ENCODE measurements at regions not wholly inside any gene's neighbourhood (a gene's known extent, or its start where the extent isn't known, plus 50 kb on each side); places are given as distances from the start of the nearest gene placed in this dataset.

GRCh38 chr12:73307260-73307659 lies 1035.1 kb downstream of the TRHDE start:
- no peak for TF ChIP-seq CTCF (IDR thresholded peaks at IDR 0.05)
- TF ChIP-seq POLR2A (IDR thresholded peaks at IDR 0.05): no peak
- no peak for TF ChIP-seq POLR2AphosphoS5 (IDR thresholded peaks at IDR 0.05)
- intact Hi-C loops (cut with DNase I; ENCODE audit: low total_unique reads): no loop called here
- DNase-seq (ENCODE audit: low spot score in 2 of 2): no peak
- Histone ChIP-seq H3K9me3 (no peaks in the 10 kb centered on the region), H3K27ac (no peak overlapping the region), H3K36me3 (no peaks in the 10 kb centered on the region), H3K4me3 (no peak overlapping the region), H3K4me1 (no peaks in the 10 kb centered on the region), H3K27me3 (no peaks in the 10 kb centered on the region)

- Histone ChIP-seq H3K27ac (no peak overlapping the region), H3K9me3 (no peaks in the 10 kb centered on the region), H3K27me3 (no peaks in the 10 kb centered on the region), H3K36me3 (no peaks in the 10 kb centered on the region), H3K4me3 (no peak overlapping the region), H3K4me1 (no peaks in the 10 kb centered on the region)
- intact Hi-C loops (cut with DNase I; ENCODE audit: low total_unique reads): no loop called here
- TF ChIP-seq POLR2AphosphoS5 (IDR thresholded peaks at IDR 0.05) (no peak), CTCF (IDR thresholded peaks at IDR 0.05) (no peak), POLR2A (IDR thresholded peaks at IDR 0.05) (no peak)
- no peak for DNase-seq (ENCODE audit: low spot score in 2 of 2)
Measured at GRCh38 chr12:73308079-73308478, 1035.9 kb downstream of the TRHDE start.

GRCh38 chr12:73308747-73309146 lies 1036.6 kb downstream of the TRHDE start:
- TF ChIP-seq POLR2A (IDR thresholded peaks at IDR 0.05) (no peak), POLR2AphosphoS5 (IDR thresholded peaks at IDR 0.05) (no peak), CTCF (IDR thresholded peaks at IDR 0.05) (no peak)
- intact Hi-C loops (cut with DNase I; ENCODE audit: low total_unique reads): no loop called here
- H3K4me1 ChIP-seq: no peaks in the 10 kb centered on the region
- H3K27ac ChIP-seq: no peak overlapping the region
- no peaks in the 10 kb centered on the region for H3K27me3 ChIP-seq
- DNase-seq (ENCODE audit: low spot score in 2 of 2): no peak
- no peak overlapping the region for H3K4me3 ChIP-seq
- no peaks in the 10 kb centered on the region for H3K9me3 ChIP-seq
- no peaks in the 10 kb centered on the region for H3K36me3 ChIP-seq

- DNase-seq (ENCODE audit: low spot score in 2 of 2): no peak
- intact Hi-C loops (cut with DNase I; ENCODE audit: low total_unique reads): no loop called here
- H3K4me3 ChIP-seq: no peak overlapping the region
- H3K27me3 ChIP-seq: no peaks in the 10 kb centered on the region
- TF ChIP-seq POLR2AphosphoS5 (IDR thresholded peaks at IDR 0.05) (no peak), POLR2A (IDR thresholded peaks at IDR 0.05) (no peak), CTCF (IDR thresholded peaks at IDR 0.05) (no peak)
- no peaks in the 10 kb centered on the region for H3K36me3 ChIP-seq
- H3K4me1 ChIP-seq: no peaks in the 10 kb centered on the region
- no peak overlapping the region for H3K27ac ChIP-seq
- peaks cover 0 to 12% of the 10 kb centered on the region in 2 donors for H3K9me3 ChIP-seq
Measured at GRCh38 chr12:73321319-73321718, 1049.1 kb downstream of the TRHDE start.

GRCh38 chr12:73321776-73322175 lies 1049.6 kb downstream of the TRHDE start:
- no peaks in the 10 kb centered on the region for H3K27me3 ChIP-seq
- H3K4me3 ChIP-seq: no peak overlapping the region
- intact Hi-C loops (cut with DNase I; ENCODE audit: low total_unique reads): no loop called here
- no peak for DNase-seq (ENCODE audit: low spot score in 2 of 2)
- no peak for TF ChIP-seq POLR2A (IDR thresholded peaks at IDR 0.05)
- H3K9me3 ChIP-seq: peaks cover 0 to 12% of the 10 kb centered on the region in 2 donors
- no peaks in the 10 kb centered on the region for H3K36me3 ChIP-seq
- H3K27ac ChIP-seq: no peak overlapping the region
- no peaks in the 10 kb centered on the region for H3K4me1 ChIP-seq

All from breast epithelium (tissue), 4 donors.